ENCODE measurements at regions not wholly inside any gene's neighbourhood (a gene's known extent, or its start where the extent isn't known, plus 50 kb on each side); places are given as distances from the start of the nearest gene placed in this dataset.
A peak's percentile ranks its signal among the peaks of the same experiment; 100 is the strongest.

- Histone ChIP-seq H3K14ac (ENCODE audit: low read length) (peak overlapping the region; percentile 56), H3K4ac (ENCODE audit: low read length) (no peak overlapping the region), H2BK12ac (ENCODE audit: low read length) (peak overlapping the region; percentile 63), H3K79me1 (ENCODE audit: low read depth, low read length) (no peaks in the 10 kb centered on the region), H3K9me3 (replicated peaks in 1 of 2; ENCODE audit: control insufficient read depth in 2 of 2, insufficient read depth in 1 of 2, low read depth in 1 of 2, low read length in 2 of 2) (peaks cover 0 to 15% of the 10 kb centered on the region in 2 donors), H3K4me3 (ENCODE audit: low read length in 2 of 2) (no peak overlapping the region), H3K27ac (replicated peaks; ENCODE audit: low read length) (no peak overlapping the region), H2AK5ac (ENCODE audit: low read depth, low read length) (no peak overlapping the region), H4K91ac (ENCODE audit: low read depth, low read length, poor library complexity) (no peak overlapping the region), H3K4me1 (ENCODE audit: control insufficient read depth in 2 of 2, insufficient read depth in 1 of 2, low read depth in 1 of 2, low read length in 2 of 2) (peaks cover 0 to 2% of the 10 kb centered on the region in 2 donors), H2BK120ac (ENCODE audit: low read depth, low read length) (no peak overlapping the region), H4K8ac (ENCODE audit: low read depth, low read length) (no peak overlapping the region), H3K9ac (ENCODE audit: low read depth, low read length, poor library complexity) (no peak overlapping the region), H2BK15ac (ENCODE audit: low read length) (no peak overlapping the region), H2AFZ (ENCODE audit: low read length) (peak overlapping the region; percentile 4), H3K18ac (ENCODE audit: low read length) (peak overlapping the region; percentile 20), H3K4me2 (ENCODE audit: insufficient read depth, low read length, poor library complexity, severe bottlenecking) (no peak overlapping the region), H3K23ac (ENCODE audit: low read depth, low read length, poor library complexity) (peak overlapping the region; percentile 43), H2BK5ac (ENCODE audit: low read length) (no peak overlapping the region), H3K36me3 (replicated peaks in 1 of 2; ENCODE audit: control insufficient read depth in 2 of 2, insufficient read depth in 2 of 2, low read length in 2 of 2) (no peaks in the 10 kb centered on the region), H3K27me3 (ENCODE audit: control insufficient read depth in 3 of 3, insufficient read depth in 3 of 3, low read depth in 1 of 3, low read length in 3 of 3) (no peaks in the 10 kb centered on the region)
- DNase-seq (ENCODE audit: low spot score): no peak
- no CpG with 5 or more reads among the region's 10 CpGs for WGBS, 2 donors (ENCODE audit: extremely low coverage in 2 of 2, insufficient read length in 2 of 2, insufficient replicate concordance in 1 of 2)
Measured at GRCh38 chr13:80577926-80578670, 237.2 kb upstream of the SPRY2 start.

DNA sequence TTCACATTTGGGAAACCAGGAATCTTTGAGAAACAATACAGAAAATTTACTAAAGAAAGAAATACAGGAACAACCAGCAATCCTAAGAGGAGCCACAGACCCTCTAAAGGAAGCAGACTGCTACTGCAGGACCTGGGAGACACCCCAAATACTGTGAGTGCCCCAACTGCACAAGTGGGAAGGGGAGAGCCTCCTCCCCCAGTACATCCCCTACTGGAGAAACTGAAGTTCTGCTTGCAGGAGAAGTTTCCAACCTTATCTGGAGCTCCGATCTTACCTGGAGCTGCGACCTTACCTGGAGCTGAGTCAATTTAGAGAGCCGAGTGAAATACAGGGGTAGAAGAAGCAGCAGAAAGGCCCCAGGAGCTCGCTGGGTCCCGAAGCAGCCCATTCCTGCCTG is 236.4 kb upstream of the SPRY2 start:
- H3K9me3 ChIP-seq (replicated peaks in 1 of 2; ENCODE audit: control insufficient read depth in 2 of 2, insufficient read depth in 1 of 2, low read depth in 1 of 2, low read length in 2 of 2): peaks cover 0 to 15% of the 10 kb centered on the region in 2 donors
- H2AFZ ChIP-seq (ENCODE audit: low read length): peak overlapping the region; percentile 4
- no peak overlapping the region for H3K27ac ChIP-seq (replicated peaks; ENCODE audit: low read length)
- H3K4me2 ChIP-seq (ENCODE audit: insufficient read depth, low read length, poor library complexity, severe bottlenecking): no peak overlapping the region
- no peak overlapping the region for H3K4me3 ChIP-seq (ENCODE audit: low read length in 2 of 2)
- no peak overlapping the region for H3K23ac ChIP-seq (ENCODE audit: low read depth, low read length, poor library complexity)
- no peak overlapping the region for H3K18ac ChIP-seq (ENCODE audit: low read length)
- no peak overlapping the region for H2AK5ac ChIP-seq (ENCODE audit: low read depth, low read length)
- H3K4me1 ChIP-seq (ENCODE audit: control insufficient read depth in 2 of 2, insufficient read depth in 1 of 2, low read depth in 1 of 2, low read length in 2 of 2): peaks cover 0 to 2% of the 10 kb centered on the region in 2 donors
- no peak overlapping the region for H2BK5ac ChIP-seq (ENCODE audit: low read length)
- no peak overlapping the region for H2BK12ac ChIP-seq (ENCODE audit: low read length)
- H2BK120ac ChIP-seq (ENCODE audit: low read depth, low read length): no peak overlapping the region
- no peaks in the 10 kb centered on the region for H3K79me1 ChIP-seq (ENCODE audit: low read depth, low read length)
- DNase-seq (ENCODE audit: low spot score): no peak
- H3K14ac ChIP-seq (ENCODE audit: low read length): no peak overlapping the region
- H3K36me3 ChIP-seq (replicated peaks in 1 of 2; ENCODE audit: control insufficient read depth in 2 of 2, insufficient read depth in 2 of 2, low read length in 2 of 2): no peaks in the 10 kb centered on the region
- H3K4ac ChIP-seq (ENCODE audit: low read length): no peak overlapping the region
- H4K91ac ChIP-seq (ENCODE audit: low read depth, low read length, poor library complexity): no peak overlapping the region
- WGBS, 2 donors (ENCODE audit: extremely low coverage in 2 of 2, insufficient read length in 2 of 2, insufficient replicate concordance in 1 of 2): no CpG with 5 or more reads among the region's 5 CpGs
- H3K9ac ChIP-seq (ENCODE audit: low read depth, low read length, poor library complexity): no peak overlapping the region
- no peak overlapping the region for H2BK15ac ChIP-seq (ENCODE audit: low read length)
- H4K8ac ChIP-seq (ENCODE audit: low read depth, low read length): no peak overlapping the region
- H3K27me3 ChIP-seq (ENCODE audit: control insufficient read depth in 3 of 3, insufficient read depth in 3 of 3, low read depth in 1 of 3, low read length in 3 of 3): no peaks in the 10 kb centered on the region

DNA sequence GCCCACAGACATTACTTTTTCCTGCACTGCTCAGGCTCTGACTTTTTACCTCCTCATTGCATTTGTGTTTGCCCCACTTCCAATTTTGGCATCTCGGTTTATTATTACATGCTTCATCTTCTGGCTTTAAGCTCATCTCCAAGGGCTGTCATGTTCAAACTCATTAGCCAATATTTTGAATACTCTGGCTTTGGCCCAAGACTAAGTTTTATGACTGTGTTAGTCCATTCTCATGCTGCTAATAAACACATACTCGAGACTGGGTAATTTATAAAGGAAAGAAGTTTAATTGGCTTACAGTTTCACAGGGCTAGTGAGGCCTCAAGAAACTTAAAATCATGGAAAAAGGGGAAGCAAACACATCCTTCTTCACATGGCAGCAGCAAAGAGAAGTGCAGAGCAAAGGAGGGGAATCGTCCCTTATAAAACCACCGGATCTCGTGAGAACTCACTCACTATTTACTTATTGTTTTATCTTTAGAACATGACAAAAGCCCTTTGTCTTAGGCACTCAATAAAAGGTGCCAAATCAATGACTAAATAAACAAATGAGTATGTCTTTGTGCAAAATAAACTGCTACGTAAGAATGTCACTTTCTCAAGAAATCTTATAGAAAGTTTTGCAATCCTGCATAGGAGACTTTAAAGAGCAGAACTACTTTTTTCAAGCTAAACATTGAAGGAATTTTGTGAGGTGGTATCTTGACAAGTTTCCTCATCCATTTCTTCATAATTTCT is 233.4 kb upstream of the SPRY2 start:
- Histone ChIP-seq H3K27me3 (ENCODE audit: control insufficient read depth in 3 of 3, insufficient read depth in 3 of 3, low read depth in 1 of 3, low read length in 3 of 3) (no peaks in the 10 kb centered on the region), H3K14ac (ENCODE audit: low read length) (no peak overlapping the region), H2BK15ac (ENCODE audit: low read length) (no peak overlapping the region), H3K23ac (ENCODE audit: low read depth, low read length, poor library complexity) (no peak overlapping the region), H3K9ac (ENCODE audit: low read depth, low read length, poor library complexity) (no peak overlapping the region), H2BK5ac (ENCODE audit: low read length) (no peak overlapping the region), H3K36me3 (replicated peaks in 1 of 2; ENCODE audit: control insufficient read depth in 2 of 2, insufficient read depth in 2 of 2, low read length in 2 of 2) (no peaks in the 10 kb centered on the region), H4K8ac (ENCODE audit: low read depth, low read length) (no peak overlapping the region), H2AFZ (ENCODE audit: low read length) (no peak overlapping the region), H2AK5ac (ENCODE audit: low read depth, low read length) (no peak overlapping the region), H3K4me2 (ENCODE audit: insufficient read depth, low read length, poor library complexity, severe bottlenecking) (no peak overlapping the region), H3K4me1 (ENCODE audit: control insufficient read depth in 2 of 2, insufficient read depth in 1 of 2, low read depth in 1 of 2, low read length in 2 of 2) (peaks cover 0 to 2% of the 10 kb centered on the region in 2 donors), H3K4ac (ENCODE audit: low read length) (no peak overlapping the region), H2BK12ac (ENCODE audit: low read length) (no peak overlapping the region), H3K9me3 (replicated peaks in 1 of 2; ENCODE audit: control insufficient read depth in 2 of 2, insufficient read depth in 1 of 2, low read depth in 1 of 2, low read length in 2 of 2) (peaks cover 0 to 7% of the 10 kb centered on the region in 2 donors), H3K18ac (ENCODE audit: low read length) (no peak overlapping the region), H2BK120ac (ENCODE audit: low read depth, low read length) (no peak overlapping the region), H3K27ac (replicated peaks; ENCODE audit: low read length) (no peak overlapping the region), H3K4me3 (ENCODE audit: low read length in 2 of 2) (no peak overlapping the region), H3K79me1 (ENCODE audit: low read depth, low read length) (no peaks in the 10 kb centered on the region), H4K91ac (ENCODE audit: low read depth, low read length, poor library complexity) (no peak overlapping the region)
- WGBS, 2 donors (ENCODE audit: extremely low coverage in 2 of 2, insufficient read length in 2 of 2, insufficient replicate concordance in 1 of 2): no CpG with 5 or more reads among the region's 6 CpGs
- DNase-seq (ENCODE audit: low spot score): no peak

DNA sequence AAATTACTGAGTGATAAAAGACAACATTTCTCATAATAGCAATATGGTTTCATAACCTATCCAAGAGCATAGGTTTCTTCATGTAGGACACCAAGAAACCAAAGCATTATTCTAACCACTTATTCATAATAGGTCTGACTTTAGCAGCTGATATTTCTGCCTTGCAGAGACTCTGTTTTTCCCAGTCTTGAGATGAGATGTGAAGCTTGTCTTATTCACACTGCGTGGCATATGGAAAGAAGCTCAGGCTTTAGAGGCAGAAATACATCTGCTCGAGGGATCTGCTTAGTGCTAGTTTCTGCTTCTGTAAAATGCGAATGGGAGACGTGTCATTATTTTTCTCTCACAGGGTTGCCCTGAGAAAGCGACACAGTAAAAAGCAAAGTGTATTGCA is 232.0 kb upstream of the SPRY2 start:
- Histone ChIP-seq H3K14ac (ENCODE audit: low read length) (no peak overlapping the region), H3K4me2 (ENCODE audit: insufficient read depth, low read length, poor library complexity, severe bottlenecking) (no peak overlapping the region), H3K27me3 (ENCODE audit: control insufficient read depth in 3 of 3, insufficient read depth in 3 of 3, low read depth in 1 of 3, low read length in 3 of 3) (no peaks in the 10 kb centered on the region), H3K9ac (ENCODE audit: low read depth, low read length, poor library complexity) (no peak overlapping the region), H2BK12ac (ENCODE audit: low read length) (no peak overlapping the region), H3K4me3 (ENCODE audit: low read length in 2 of 2) (no peak overlapping the region), H2BK15ac (ENCODE audit: low read length) (no peak overlapping the region), H2BK120ac (ENCODE audit: low read depth, low read length) (no peak overlapping the region), H2AFZ (ENCODE audit: low read length) (no peak overlapping the region), H3K18ac (ENCODE audit: low read length) (no peak overlapping the region), H4K8ac (ENCODE audit: low read depth, low read length) (no peak overlapping the region), H3K9me3 (replicated peaks in 1 of 2; ENCODE audit: control insufficient read depth in 2 of 2, insufficient read depth in 1 of 2, low read depth in 1 of 2, low read length in 2 of 2) (no peaks in the 10 kb centered on the region), H3K27ac (replicated peaks; ENCODE audit: low read length) (no peak overlapping the region), H4K91ac (ENCODE audit: low read depth, low read length, poor library complexity) (no peak overlapping the region), H3K23ac (ENCODE audit: low read depth, low read length, poor library complexity) (no peak overlapping the region), H3K4ac (ENCODE audit: low read length) (no peak overlapping the region), H2AK5ac (ENCODE audit: low read depth, low read length) (no peak overlapping the region), H2BK5ac (ENCODE audit: low read length) (no peak overlapping the region), H3K79me1 (ENCODE audit: low read depth, low read length) (no peaks in the 10 kb centered on the region), H3K36me3 (replicated peaks in 1 of 2; ENCODE audit: control insufficient read depth in 2 of 2, insufficient read depth in 2 of 2, low read length in 2 of 2) (no peaks in the 10 kb centered on the region), H3K4me1 (ENCODE audit: control insufficient read depth in 2 of 2, insufficient read depth in 1 of 2, low read depth in 1 of 2, low read length in 2 of 2) (peaks cover 0 to 2% of the 10 kb centered on the region in 2 donors)
- no peak for DNase-seq (ENCODE audit: low spot score)
- WGBS, 2 donors (ENCODE audit: extremely low coverage in 2 of 2, insufficient read length in 2 of 2, insufficient replicate concordance in 1 of 2): no CpG with 5 or more reads among the region's 5 CpGs

Measured in neuronal stem cell (in vitro differentiated cells).